Kidney glomerular epithelial cell (primary cell): ENCODE measurements at regions not wholly inside any gene's neighbourhood (a gene's known extent, or its start where the extent isn't known, plus 50 kb on each side); places are given as distances from the start of the nearest gene placed in this dataset.
A peak's percentile ranks its signal among the peaks of the same experiment; 100 is the strongest.

Source experiments
- DNase-seq: peaks from one replicate; lab custom pipeline; 2025; lab: John Stamatoyannopoulos, UW

GRCh38 chr5:120413686-120414085 is 50.4 kb upstream of the PRR16 start:
- peak; percentile 5 for DNase-seq
